Psoas muscle (tissue), 7 donors: ENCODE measurements at regions not wholly inside any gene's neighbourhood (a gene's known extent, or its start where the extent isn't known, plus 50 kb on each side); places are given as distances from the start of the nearest gene placed in this dataset.

Source experiments
- ATAC-seq, 4 donors: fragments of 200-7000 bp; cut with Tn5 transposase; one replicate each; pipeline ENCODE4 v1.9.1; 2020; ENCODE audit warnings: moderate library complexity in 3 of 4, mild to moderate bottlenecking in 2 of 4
- DNase-seq, 2 donors: peaks; one replicate each; pipeline ENCODE4 v3.0.0-alpha.2; 2020
- H3K27ac ChIP-seq: fragments of 200-600 bp; one replicate; pipeline ENCODE4 v1.8.0; 2022
- H3K27me3 ChIP-seq, 3 donors: fragments of 200-600 bp in 1 of 3; one replicate each; pipeline versions ENCODE4 v1.6.1 to v1.8.0; 2013 to 2022; ENCODE audit warnings: low read length in 2 of 3, mild to moderate bottlenecking in 2 of 3, moderate library complexity in 1 of 3; ENCODE audit not compliant: insufficient read depth in 3 of 3
- H3K36me3 ChIP-seq, 2 donors: fragments of 200-600 bp in 1 of 2; one replicate each; pipeline versions ENCODE4 v1.6.1 to v1.8.0; 2013 to 2022; ENCODE audit warnings: low read depth in 1 of 2, mild to moderate bottlenecking in 1 of 2, moderate library complexity in 1 of 2; ENCODE audit not compliant: insufficient read depth in 1 of 2
- H3K4me1 ChIP-seq: fragments of 200-600 bp; one replicate; pipeline ENCODE4 v1.8.0; 2022
- H3K4me3 ChIP-seq: fragments of 200-600 bp; one replicate; pipeline ENCODE4 v1.8.0; 2022; ENCODE audit warnings: mild to moderate bottlenecking
- H3K9me3 ChIP-seq: fragments of 200-600 bp; one replicate; pipeline ENCODE4 v1.8.0; 2022
- WGBS, 3 donors: extraction: QIAGEN DNeasy Blood & Tissue Kit; methylation state at CpG; one replicate each; pipeline versions ENCODE4 v1.1.6 to v1.1.7; 2013; 5-methylcytosine and 5-hydroxymethylcytosine counted together
- intact Hi-C, 2 donors: fragments of 100-400 bp; cut with DNase I; formaldehyde crosslinking; loops; one replicate each; pipeline versions ENCODE4 v1.11.0 to v1.14.2; 2022
- TF ChIP-seq, protein P1 (sequence below): fragments of 200-600 bp; IDR thresholded peaks from one replicate; pipeline ENCODE4 v1.8.0; 2022; ENCODE audit warnings: antibody characterized with exemption
- donor health status: healthy with polysubstance abuse.
- donor health status: DM: no; HTN: no; CAD: no; lungs with moderate emphysema.
- donor health status: Bipolar disorder and iron deficiency.
- donor health status: healthy.
- donor health status: DM: yes; HTN: yes; CAD: no.
- donor health status: DM: no; HTN: no; CAD: no.
- donor health status: DM: yes; HTN: yes; CAD: no.

DNA sequence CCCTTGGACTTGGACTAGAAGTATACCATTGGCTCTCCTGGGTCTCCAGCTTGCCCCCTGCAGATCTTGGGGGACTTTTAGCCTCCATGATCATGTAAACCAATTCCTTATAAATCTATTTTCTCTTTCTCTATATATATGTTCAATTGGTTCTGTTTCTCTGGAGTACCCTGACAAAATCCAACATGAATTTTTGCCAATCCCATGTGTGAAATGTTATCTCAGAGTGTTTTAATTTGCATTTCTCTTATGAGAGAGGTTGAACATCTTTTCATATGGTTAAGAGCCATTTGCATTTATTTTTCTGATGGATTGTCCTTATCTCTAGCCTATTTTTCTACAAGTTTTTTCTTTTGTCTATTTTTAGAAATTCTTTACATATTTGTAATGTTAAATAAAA lies 131.7 kb upstream of the NEO1 start:
- Histone ChIP-seq H3K36me3 (no peaks in the 10 kb centered on the region), H3K4me1 (no peaks in the 10 kb centered on the region), H3K27me3 (no peaks in the 10 kb centered on the region), H3K4me3 (no peak overlapping the region), H3K27ac (no peak overlapping the region), H3K9me3 (no peaks in the 10 kb centered on the region)
- DNase-seq (no peak), ATAC-seq (no peak)
- intact Hi-C loops, result no loop called here
- TF ChIP-seq, protein P1, sequence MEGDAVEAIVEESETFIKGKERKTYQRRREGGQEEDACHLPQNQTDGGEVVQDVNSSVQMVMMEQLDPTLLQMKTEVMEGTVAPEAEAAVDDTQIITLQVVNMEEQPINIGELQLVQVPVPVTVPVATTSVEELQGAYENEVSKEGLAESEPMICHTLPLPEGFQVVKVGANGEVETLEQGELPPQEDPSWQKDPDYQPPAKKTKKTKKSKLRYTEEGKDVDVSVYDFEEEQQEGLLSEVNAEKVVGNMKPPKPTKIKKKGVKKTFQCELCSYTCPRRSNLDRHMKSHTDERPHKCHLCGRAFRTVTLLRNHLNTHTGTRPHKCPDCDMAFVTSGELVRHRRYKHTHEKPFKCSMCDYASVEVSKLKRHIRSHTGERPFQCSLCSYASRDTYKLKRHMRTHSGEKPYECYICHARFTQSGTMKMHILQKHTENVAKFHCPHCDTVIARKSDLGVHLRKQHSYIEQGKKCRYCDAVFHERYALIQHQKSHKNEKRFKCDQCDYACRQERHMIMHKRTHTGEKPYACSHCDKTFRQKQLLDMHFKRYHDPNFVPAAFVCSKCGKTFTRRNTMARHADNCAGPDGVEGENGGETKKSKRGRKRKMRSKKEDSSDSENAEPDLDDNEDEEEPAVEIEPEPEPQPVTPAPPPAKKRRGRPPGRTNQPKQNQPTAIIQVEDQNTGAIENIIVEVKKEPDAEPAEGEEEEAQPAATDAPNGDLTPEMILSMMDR, result no peak

DNA sequence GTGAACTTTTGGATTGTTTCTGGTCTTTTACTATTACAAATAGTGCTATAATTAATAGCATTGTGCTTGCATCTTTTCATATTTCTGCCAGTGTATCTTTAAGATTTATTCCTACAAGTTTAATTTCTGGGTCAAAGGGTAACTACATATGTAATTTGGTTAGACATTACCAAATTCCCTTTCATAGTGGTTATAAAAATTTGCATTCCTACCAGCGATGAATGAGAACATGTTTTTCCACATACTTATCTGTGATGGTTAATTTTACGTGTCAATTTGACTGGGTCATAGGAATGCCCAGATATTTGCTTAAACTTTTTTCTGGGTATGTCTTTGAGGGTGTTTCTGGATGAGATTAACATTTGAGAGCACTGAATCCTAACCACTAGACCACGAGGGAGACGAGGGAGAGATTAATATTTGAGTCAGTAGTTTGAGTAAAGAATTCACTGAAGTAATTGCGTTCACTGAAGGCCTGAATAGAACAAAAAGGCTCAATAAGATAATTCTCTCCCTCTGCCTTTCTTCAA lies 132.3 kb upstream of the NEO1 start:
- Histone ChIP-seq H3K36me3 (no peaks in the 10 kb centered on the region), H3K9me3 (no peaks in the 10 kb centered on the region), H3K4me3 (no peak overlapping the region), H3K27me3 (no peaks in the 10 kb centered on the region), H3K4me1 (no peaks in the 10 kb centered on the region), H3K27ac (no peak overlapping the region)
- intact Hi-C loops, result no loop called here
- DNase-seq (no peak), ATAC-seq (no peak)
- 79 to 86% (median 84%) methylated on average over 5 of the region's 5 CpGs for WGBS, 3 donors
- TF ChIP-seq, protein P1, result no peak

DNA sequence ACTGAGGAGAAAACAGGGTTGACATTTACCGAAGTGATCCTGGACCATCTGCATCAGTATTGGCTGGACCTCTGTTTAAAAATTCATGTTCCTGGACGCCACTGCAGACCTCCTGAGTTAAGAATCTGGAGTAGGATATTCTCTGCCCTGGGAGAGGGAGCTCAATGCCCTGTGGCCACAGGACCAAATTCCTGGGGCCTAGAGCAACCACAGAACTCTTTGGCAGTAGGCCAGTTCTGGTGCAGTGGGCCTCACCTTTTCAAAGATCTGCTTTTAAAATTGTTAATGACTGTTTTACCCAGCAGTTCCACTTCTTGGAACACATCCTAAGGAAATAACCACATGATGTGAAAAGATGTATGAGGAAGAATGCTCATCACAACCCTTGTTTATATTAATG lies 133.3 kb upstream of the ADPGK start:
- Histone ChIP-seq H3K4me3 (no peak overlapping the region), H3K27ac (no peak overlapping the region), H3K36me3 (no peaks in the 10 kb centered on the region), H3K4me1 (no peaks in the 10 kb centered on the region), H3K9me3 (no peaks in the 10 kb centered on the region), H3K27me3 (no peaks in the 10 kb centered on the region)
- WGBS, 3 donors, result 65 to 92% (median 89%) methylated on average over 2 of the region's 2 CpGs
- TF ChIP-seq, protein P1, result no peak
- intact Hi-C loops, result no loop called here
- no peak for DNase-seq
- no peak for ATAC-seq

DNA sequence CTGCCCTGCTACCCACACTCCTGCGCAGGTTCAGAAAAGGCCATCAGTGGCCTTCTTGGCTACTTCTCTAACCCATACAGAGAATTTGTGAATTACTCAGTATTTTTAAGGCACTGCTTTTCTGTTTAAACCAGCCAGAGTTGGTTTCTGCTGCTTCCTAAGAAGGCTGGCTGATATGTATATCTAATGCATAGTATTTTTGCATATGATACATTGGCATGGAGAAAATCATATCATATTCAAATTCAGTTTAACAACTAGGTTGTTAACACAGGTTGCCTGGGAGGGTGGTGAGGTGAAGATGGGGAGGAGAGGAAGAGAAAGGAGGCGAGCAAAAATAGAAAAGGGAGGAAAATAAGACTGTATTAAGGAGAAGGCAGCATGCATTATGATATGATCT lies 132.8 kb upstream of the ADPGK start:
- no peaks in the 10 kb centered on the region for H3K36me3 ChIP-seq
- ATAC-seq (no peak), DNase-seq (no peak)
- intact Hi-C loops, result no loop called here
- no peaks in the 10 kb centered on the region for H3K4me1 ChIP-seq
- H3K9me3 ChIP-seq, result no peaks in the 10 kb centered on the region
- TF ChIP-seq, protein P1, result no peak
- no peak overlapping the region for H3K27ac ChIP-seq
- H3K4me3 ChIP-seq, result no peak overlapping the region
- 91 to 97% (median 96%) methylated on average over 2 of the region's 2 CpGs for WGBS, 3 donors
- no peaks in the 10 kb centered on the region for H3K27me3 ChIP-seq

DNA sequence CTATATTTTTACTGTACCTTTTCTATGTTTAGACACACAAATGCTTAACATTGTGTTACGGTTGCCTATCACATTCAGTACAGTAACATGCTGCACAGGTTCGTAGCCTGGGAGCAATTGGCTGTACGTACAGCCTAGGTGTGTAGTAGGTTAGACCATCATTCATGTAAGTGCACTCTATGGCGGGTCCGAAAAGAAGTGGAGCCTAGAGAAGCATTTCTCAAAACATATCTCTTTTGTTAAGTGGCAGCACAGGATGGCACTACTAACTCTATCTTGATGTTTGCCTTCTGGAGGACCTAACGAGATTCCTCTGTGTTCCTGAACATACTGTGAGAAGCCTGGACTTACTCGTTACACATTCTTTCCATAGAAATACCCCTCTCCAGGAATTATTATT lies 132.3 kb upstream of the ADPGK start:
- Histone ChIP-seq H3K27ac (no peak overlapping the region), H3K27me3 (no peaks in the 10 kb centered on the region), H3K4me1 (no peaks in the 10 kb centered on the region), H3K9me3 (no peaks in the 10 kb centered on the region), H3K4me3 (no peak overlapping the region), H3K36me3 (no peaks in the 10 kb centered on the region)
- 79 to 80% (median 79%) methylated on average over 7 of the region's 7 CpGs for WGBS, 3 donors
- intact Hi-C loops, result no loop called here
- DNase-seq (no peak), ATAC-seq (no peak)
- TF ChIP-seq, protein P1, result no peak
